OCI-LY1 (cell line): ENCODE measurements at regions not wholly inside any gene's neighbourhood (a gene's known extent, or its start where the extent isn't known, plus 50 kb on each side); places are given as distances from the start of the nearest gene placed in this dataset.

ENCODE experiments used
- H2AFZ ChIP-seq: fragments of 200-600 bp; sonication (generic), shearing (Covaris generic); 2 replicates; pipeline ENCODE4 v1.6.0; 2014; ENCODE audit warnings: antibody characterized with exemption, mild to moderate bottlenecking, low read length
- H3F3A ChIP-seq: fragments of 200-600 bp; sonication (generic), shearing (Covaris generic); 2 replicates; pipeline ENCODE4 v1.6.0; 2014; ENCODE audit warnings: mild to moderate bottlenecking, antibody characterized with exemption, low read length, moderate library complexity; ENCODE audit not compliant: insufficient read depth
- H3K27ac ChIP-seq: fragments of 200-600 bp; sonication (generic); 2 replicates; pipeline ENCODE4 v1.5.1; 2014; ENCODE audit warnings: low read length, mixed run types, mild to moderate bottlenecking, low read depth; ENCODE audit not compliant: poor library complexity, severe bottlenecking
- H3K27me3 ChIP-seq: fragments of 200-600 bp; sonication (generic); 2 replicates; pipeline ENCODE4 v1.6.0; 2014; ENCODE audit warnings: antibody characterized with exemption, mild to moderate bottlenecking, low read length, moderate library complexity; ENCODE audit not compliant: insufficient read depth
- H3K36me3 ChIP-seq: fragments of 200-600 bp; sonication (generic); 2 replicates; pipeline ENCODE4 v1.6.1; 2014; ENCODE audit warnings: mild to moderate bottlenecking, antibody characterized with exemption, low read length, moderate library complexity, mixed read lengths; ENCODE audit not compliant: insufficient read depth
- H3K4me1 ChIP-seq: fragments of 200-600 bp; sonication (generic); 2 replicates; pipeline ENCODE4 v1.5.1; 2014; ENCODE audit warnings: mild to moderate bottlenecking, low read length, moderate library complexity; ENCODE audit not compliant: insufficient read depth, severe bottlenecking
- H3K4me2 ChIP-seq: fragments of 200-600 bp; sonication (generic), shearing (Covaris generic); 2 replicates; pipeline ENCODE4 v1.6.1; 2014; ENCODE audit warnings: low read length
- H3K4me3 ChIP-seq: fragments of 200-600 bp; sonication (generic); 2 replicates; pipeline ENCODE4 v1.5.1; 2014; ENCODE audit warnings: low read length, low read depth, mild to moderate bottlenecking, mixed read lengths; ENCODE audit not compliant: poor library complexity, severe bottlenecking
- H3K79me2 ChIP-seq: fragments of 200-600 bp; shearing (Covaris generic); 2 replicates; pipeline ENCODE4 v1.6.1; 2016; ENCODE audit warnings: mixed run types, low read length, mixed read lengths; ENCODE audit not compliant: insufficient read depth
- H3K9ac ChIP-seq: fragments of 200-600 bp; sonication (generic), shearing (Covaris generic); 2 replicates; pipeline ENCODE4 v1.6.1; 2014; ENCODE audit warnings: mild to moderate bottlenecking, low read length, mixed read lengths
- H3K9me2 ChIP-seq: fragments of 200-600 bp; sonication (generic), shearing (Covaris generic); 2 replicates; pipeline ENCODE4 v1.6.1; 2014; ENCODE audit warnings: low read depth, mild to moderate bottlenecking, low read length, mixed read lengths
- H3K9me3 ChIP-seq: fragments of 200-600 bp; shearing (Covaris generic); 2 replicates; pipeline ENCODE4 v1.6.1; 2014; ENCODE audit warnings: low read length, mixed read lengths
- H4K20me1 ChIP-seq: fragments of 200-600 bp; sonication (generic), shearing (Covaris generic); 2 replicates; pipeline ENCODE4 v1.6.0; 2016; ENCODE audit warnings: mild to moderate bottlenecking, low read length; ENCODE audit not compliant: insufficient read depth
- CTCF ChIP-seq: fragments of 200-600 bp; sonication (generic), shearing (Covaris generic); IDR thresholded peaks from 2 replicates; pipeline ENCODE4 v1.5.1; 2017; ENCODE audit warnings: mild to moderate bottlenecking, antibody characterized with exemption, low read length, moderate library complexity, mixed read lengths
- EZH2 ChIP-seq: fragments of 200-600 bp; sonication (generic), shearing (Covaris generic); IDR thresholded peaks from 2 replicates; pipeline ENCODE4 v1.8.0; 2017; ENCODE audit warnings: borderline replicate concordance, mixed run types, mild to moderate bottlenecking, antibody characterized with exemption, low read length, moderate library complexity, mixed read lengths

GRCh38 chr3:59163953-59164352 is 114.1 kb upstream of the CFAP20DC start:
- no peaks in the 10 kb centered on the region for H3K9me3 ChIP-seq
- no peaks in the 10 kb centered on the region for H4K20me1 ChIP-seq
- H3K27ac ChIP-seq = no peak overlapping the region
- H3K4me3 ChIP-seq = no peak overlapping the region
- H2AFZ ChIP-seq = no peak overlapping the region
- H3K36me3 ChIP-seq = no peaks in the 10 kb centered on the region
- H3F3A ChIP-seq = no peaks in the 10 kb centered on the region
- no peaks in the 10 kb centered on the region for H3K9me2 ChIP-seq
- H3K4me2 ChIP-seq = no peak overlapping the region
- no peaks in the 10 kb centered on the region for H3K27me3 ChIP-seq
- no peaks in the 10 kb centered on the region for H3K4me1 ChIP-seq
- H3K79me2 ChIP-seq = no peaks in the 10 kb centered on the region
- TF ChIP-seq CTCF (no peak), EZH2 (no peak)
- no peak overlapping the region for H3K9ac ChIP-seq

- no peaks in the 10 kb centered on the region for H3F3A ChIP-seq
- H3K4me1 ChIP-seq = no peaks in the 10 kb centered on the region
- no peaks in the 10 kb centered on the region for H3K79me2 ChIP-seq
- no peak overlapping the region for H3K9ac ChIP-seq
- no peak overlapping the region for H3K4me2 ChIP-seq
- H4K20me1 ChIP-seq = no peaks in the 10 kb centered on the region
- no peaks in the 10 kb centered on the region for H3K36me3 ChIP-seq
- H2AFZ ChIP-seq = no peak overlapping the region
- H3K27me3 ChIP-seq = no peaks in the 10 kb centered on the region
- H3K4me3 ChIP-seq = no peak overlapping the region
- TF ChIP-seq CTCF (no peak), EZH2 (no peak)
- H3K9me3 ChIP-seq = no peaks in the 10 kb centered on the region
- no peak overlapping the region for H3K27ac ChIP-seq
- no peaks in the 10 kb centered on the region for H3K9me2 ChIP-seq
Observed at GRCh38 chr3:59161048-59161447, 111.2 kb upstream of the CFAP20DC start.

DNA sequence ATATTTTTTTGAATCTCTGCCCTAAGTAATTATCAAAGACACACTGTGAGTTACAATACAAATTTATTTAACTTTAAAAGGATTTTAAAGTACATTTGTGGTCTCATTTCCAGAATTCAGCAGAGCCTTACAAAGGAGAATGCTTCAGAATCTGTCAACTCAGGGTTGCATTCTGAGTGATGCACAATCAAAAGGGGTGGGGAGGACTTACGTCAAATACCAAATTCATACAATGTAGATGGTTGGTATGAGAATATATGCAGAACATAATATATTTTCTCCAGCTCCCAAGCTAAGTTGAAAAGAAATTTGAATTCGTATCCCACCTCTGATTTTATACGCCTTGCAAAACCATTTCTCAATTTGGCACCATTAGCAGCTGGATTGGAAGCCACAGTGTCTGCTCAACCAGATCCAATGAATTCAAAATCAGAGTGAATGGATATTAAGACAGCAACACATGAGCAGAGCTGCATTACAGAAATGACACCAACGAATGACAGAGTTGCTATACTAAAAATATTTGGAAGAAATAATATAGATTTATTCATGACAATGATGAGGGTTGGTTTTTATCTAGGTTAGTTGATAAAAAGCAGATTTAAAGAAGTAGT is 110.4 kb upstream of the CFAP20DC start:
- H3K9me2 ChIP-seq = no peaks in the 10 kb centered on the region
- H3K4me3 ChIP-seq = no peak overlapping the region
- H3K36me3 ChIP-seq = no peaks in the 10 kb centered on the region
- H3K27me3 ChIP-seq = no peaks in the 10 kb centered on the region
- no peaks in the 10 kb centered on the region for H3K4me1 ChIP-seq
- no peaks in the 10 kb centered on the region for H4K20me1 ChIP-seq
- TF ChIP-seq EZH2 (no peak), CTCF (no peak)
- no peaks in the 10 kb centered on the region for H3K79me2 ChIP-seq
- H3F3A ChIP-seq = no peaks in the 10 kb centered on the region
- H3K9me3 ChIP-seq = no peaks in the 10 kb centered on the region
- no peak overlapping the region for H3K9ac ChIP-seq
- H3K27ac ChIP-seq = no peak overlapping the region
- H3K4me2 ChIP-seq = no peak overlapping the region
- no peak overlapping the region for H2AFZ ChIP-seq
